CD14-positive monocyte (primary cell): ENCODE measurements at regions not wholly inside any gene's neighbourhood (a gene's known extent, or its start where the extent isn't known, plus 50 kb on each side); places are given as distances from the start of the nearest gene placed in this dataset.
A peak's percentile ranks its signal among the peaks of the same experiment; 100 is the strongest.

ENCODE experiments used
- DNase-seq, 3 donors: peaks; one replicate each; pipeline ENCODE4 v3.0.0-alpha.2; 2011 to 2022
- H2AFZ ChIP-seq: 2 replicates; pipeline ENCODE4 v1.6.0; 2012; ENCODE audit warnings: mild to moderate bottlenecking, low read depth, low read length, inconsistent platforms; ENCODE audit not compliant: insufficient read depth, poor library complexity, severe bottlenecking
- H3K27ac ChIP-seq, 2 donors: 1 replicate in 1 of 2; 2 replicates in 1 of 2; pipeline ENCODE4 v1.5.1; 2012 to 2013; ENCODE audit warnings: low read length in 2 of 2, control low read depth in 1 of 2, inconsistent platforms in 1 of 2, low read depth in 1 of 2, mild to moderate bottlenecking in 1 of 2
- H3K27me3 ChIP-seq, 2 donors: one replicate each; pipeline versions ENCODE4 v1.6.0 to v1.6.1; 2011 to 2013; ENCODE audit warnings: low read length in 2 of 2; ENCODE audit not compliant: control insufficient read depth in 2 of 2, insufficient read depth in 2 of 2
- H3K36me3 ChIP-seq, 2 donors: replicated peaks in 1 of 2; 1 replicate in 1 of 2; 2 replicates in 1 of 2; pipeline versions ENCODE4 v1.5.1 to v1.6.1; 2012 to 2013; ENCODE audit warnings: low read length in 2 of 2, control low read depth in 1 of 2, inconsistent platforms in 1 of 2, mild to moderate bottlenecking in 1 of 2; ENCODE audit not compliant: insufficient read depth in 2 of 2, control insufficient read depth in 1 of 2
- H3K4me1 ChIP-seq, 2 donors: 1 replicate in 1 of 2; 2 replicates in 1 of 2; pipeline versions ENCODE4 v1.5.1 to v1.6.1; 2012 to 2013; ENCODE audit warnings: low read length in 2 of 2, control low read depth in 1 of 2, inconsistent platforms in 1 of 2, mild to moderate bottlenecking in 1 of 2, moderate library complexity in 1 of 2; ENCODE audit not compliant: insufficient read depth in 2 of 2, control insufficient read depth in 1 of 2
- H3K4me2 ChIP-seq: replicated peaks from 2 replicates; pipeline ENCODE3; 2012; ENCODE audit warnings: low read length, moderate library complexity, mild to moderate bottlenecking; ENCODE audit not compliant: poor library complexity, severe bottlenecking; ENCODE audit errors: extremely low read depth
- H3K4me3 ChIP-seq, 3 experiments: fragments of 200-600 bp in 1 of 3; sonication (generic) in 1 of 3; replicated peaks in 1 of 3; 1 replicate in 2 of 3; 2 replicates in 1 of 3; pipeline ENCODE4 v1.5.1; 2011 to 2013; ENCODE audit warnings: low read length in 3 of 3, mild to moderate bottlenecking in 3 of 3, control low read depth in 2 of 3, low read depth in 2 of 3, inconsistent platforms in 1 of 3, moderate library complexity in 1 of 3
- H3K79me2 ChIP-seq: 2 replicates; pipeline ENCODE4 v1.6.0; 2012; ENCODE audit warnings: mild to moderate bottlenecking, control low read depth, inconsistent platforms, low read length, moderate library complexity; ENCODE audit not compliant: insufficient read depth
- H3K9ac ChIP-seq: 2 replicates; pipeline ENCODE4 v1.6.0; 2017; ENCODE audit warnings: low read length, mild to moderate bottlenecking; ENCODE audit not compliant: insufficient read depth, poor library complexity, severe bottlenecking
- H3K9me3 ChIP-seq, 2 donors: replicated peaks in 1 of 2; 1 replicate in 1 of 2; 2 replicates in 1 of 2; pipeline versions ENCODE4 v1.5.1 to v1.6.1; 2012 to 2013; ENCODE audit warnings: low read length in 2 of 2, control low read depth in 1 of 2; ENCODE audit not compliant: control insufficient read depth in 1 of 2, insufficient read depth in 1 of 2
- H4K20me1 ChIP-seq: 2 replicates; pipeline ENCODE4 v1.6.0; 2012; ENCODE audit warnings: mild to moderate bottlenecking, low read length, control low read depth, moderate library complexity; ENCODE audit not compliant: insufficient read depth
- H3K27ac Mint-ChIP-seq, 7 donors: one replicate each; pipeline ENCODE4 v1.8.0; 2020; ENCODE audit warnings: mild to moderate bottlenecking in 7 of 7, mixed read lengths in 7 of 7, moderate library complexity in 6 of 7, inconsistent platforms in 2 of 7
- H3K27me3 Mint-ChIP-seq, 3 donors: one replicate each; pipeline ENCODE4 v1.8.0; 2021 to 2022; ENCODE audit warnings: low read depth in 3 of 3, mild to moderate bottlenecking in 3 of 3, mixed read lengths in 3 of 3, moderate library complexity in 3 of 3, inconsistent platforms in 1 of 3
- H3K36me3 Mint-ChIP-seq, 2 donors: one replicate each; pipeline ENCODE4 v1.8.0; 2020; ENCODE audit warnings: mixed read lengths in 2 of 2, inconsistent platforms in 1 of 2, mild to moderate bottlenecking in 1 of 2
- H3K4me1 Mint-ChIP-seq: one replicate; pipeline ENCODE4 v1.8.0; 2020; ENCODE audit warnings: mild to moderate bottlenecking, mixed read lengths
- H3K4me3 Mint-ChIP-seq, 2 donors: one replicate each; pipeline ENCODE4 v1.8.0; 2020; ENCODE audit warnings: mild to moderate bottlenecking in 2 of 2, mixed read lengths in 2 of 2, moderate library complexity in 1 of 2
- H3K9me3 Mint-ChIP-seq, 7 donors: one replicate each; pipeline ENCODE4 v1.8.0; 2020 to 2022; ENCODE audit warnings: mixed read lengths in 7 of 7, mild to moderate bottlenecking in 6 of 7, moderate library complexity in 6 of 7, inconsistent platforms in 2 of 7
- WGBS: methylation state at CpG from one replicate; pipeline ENCODE4 v1.1.5; 2013; ENCODE audit warnings: missing lambda C conversion rate; ENCODE audit not compliant: insufficient coverage; 5-methylcytosine and 5-hydroxymethylcytosine counted together
- intact Hi-C, 2 donors: fragments of 100-400 bp; cut with micrococcal nuclease; formaldehyde crosslinking; loops; one replicate each; pipeline versions ENCODE4 v1.15.0 to v1.15.1; 2023
- TF ChIP-seq, protein P1 (sequence below): fragments of 200-600 bp; IDR thresholded peaks from one replicate; pipeline ENCODE4 v1.8.0; 2022; ENCODE audit warnings: antibody characterized with exemption, mild to moderate bottlenecking

GRCh38 chr12:92076101-92076500 is 69.5 kb downstream of the BTG1 start:
- peak overlapping the region in 1 of 2 donors; percentile 3 for H3K27ac ChIP-seq
- peak overlapping the region in 5 of 7 donors; percentile 17 to 80 (median 76) for H3K27ac Mint-ChIP-seq
- H4K20me1 ChIP-seq, result no peaks in the 10 kb centered on the region
- no peak overlapping the region for H3K4me3 ChIP-seq
- peaks cover 0 to 5% (median 0%) of the 10 kb centered on the region in 7 donors for H3K9me3 Mint-ChIP-seq
- H3K36me3 ChIP-seq, result no peaks in the 10 kb centered on the region
- H3K27me3 ChIP-seq, result no peaks in the 10 kb centered on the region
- H3K79me2 ChIP-seq, result peaks cover 9% of the 10 kb centered on the region
- H3K4me1 Mint-ChIP-seq, result peaks cover 87% of the 10 kb centered on the region
- H3K4me2 ChIP-seq, result no peak overlapping the region
- intact Hi-C loops, result loop anchor here in 1 of 2 donors (10.0 kb wide), 1 partner anchor 49 kb away; no protein-coding TSS in a partner anchor
- TF ChIP-seq, protein P1, sequence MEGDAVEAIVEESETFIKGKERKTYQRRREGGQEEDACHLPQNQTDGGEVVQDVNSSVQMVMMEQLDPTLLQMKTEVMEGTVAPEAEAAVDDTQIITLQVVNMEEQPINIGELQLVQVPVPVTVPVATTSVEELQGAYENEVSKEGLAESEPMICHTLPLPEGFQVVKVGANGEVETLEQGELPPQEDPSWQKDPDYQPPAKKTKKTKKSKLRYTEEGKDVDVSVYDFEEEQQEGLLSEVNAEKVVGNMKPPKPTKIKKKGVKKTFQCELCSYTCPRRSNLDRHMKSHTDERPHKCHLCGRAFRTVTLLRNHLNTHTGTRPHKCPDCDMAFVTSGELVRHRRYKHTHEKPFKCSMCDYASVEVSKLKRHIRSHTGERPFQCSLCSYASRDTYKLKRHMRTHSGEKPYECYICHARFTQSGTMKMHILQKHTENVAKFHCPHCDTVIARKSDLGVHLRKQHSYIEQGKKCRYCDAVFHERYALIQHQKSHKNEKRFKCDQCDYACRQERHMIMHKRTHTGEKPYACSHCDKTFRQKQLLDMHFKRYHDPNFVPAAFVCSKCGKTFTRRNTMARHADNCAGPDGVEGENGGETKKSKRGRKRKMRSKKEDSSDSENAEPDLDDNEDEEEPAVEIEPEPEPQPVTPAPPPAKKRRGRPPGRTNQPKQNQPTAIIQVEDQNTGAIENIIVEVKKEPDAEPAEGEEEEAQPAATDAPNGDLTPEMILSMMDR, result no peak
- H3K4me3 Mint-ChIP-seq, result peak overlapping the region in 1 of 2 donors; percentile 7
- no peak overlapping the region for H2AFZ ChIP-seq
- no peak for DNase-seq
- H3K27me3 Mint-ChIP-seq, result no peaks in the 10 kb centered on the region
- H3K9me3 ChIP-seq, result no peaks in the 10 kb centered on the region
- peaks cover 59 to 86% of the 10 kb centered on the region in 2 donors for H3K4me1 ChIP-seq
- peaks cover 0 to 3% of the 10 kb centered on the region in 2 donors for H3K36me3 Mint-ChIP-seq
- no peak overlapping the region for H3K9ac ChIP-seq

GRCh38 chr12:92075425-92075914 is 70.2 kb downstream of the BTG1 start:
- Mint-ChIP-seq H3K4me3 (no peak overlapping the region), H3K27ac (peak overlapping the region in 2 of 7 donors; percentile 52 to 53), H3K27me3 (no peaks in the 10 kb centered on the region), H3K9me3 (peaks cover 0 to 5% (median 0%) of the 10 kb centered on the region in 7 donors), H3K36me3 (peaks cover 0 to 3% of the 10 kb centered on the region in 2 donors), H3K4me1 (peaks cover 83% of the 10 kb centered on the region)
- Histone ChIP-seq H3K4me2 (no peak overlapping the region), H3K4me3 (no peak overlapping the region), H3K79me2 (peaks cover 11% of the 10 kb centered on the region), H3K27ac (peak overlapping the region in 1 of 2 donors; percentile 3), H4K20me1 (no peaks in the 10 kb centered on the region), H3K9me3 (no peaks in the 10 kb centered on the region), H3K9ac (no peak overlapping the region), H3K27me3 (no peaks in the 10 kb centered on the region), H3K36me3 (no peaks in the 10 kb centered on the region), H2AFZ (no peak overlapping the region), H3K4me1 (peaks cover 64 to 86% of the 10 kb centered on the region in 2 donors)
- intact Hi-C loops, result loop anchor here in 1 of 2 donors (10.0 kb wide), 1 partner anchor 49 kb away; no protein-coding TSS in a partner anchor
- WGBS, result 100% methylated on average over 2 of the region's 2 CpGs
- TF ChIP-seq, protein P1, result no peak
- DNase-seq, result no peak
